IgD-negative memory B cell (primary cell): ENCODE measurements at regions not wholly inside any gene's neighbourhood (a gene's known extent, or its start where the extent isn't known, plus 50 kb on each side); places are given as distances from the start of the nearest gene placed in this dataset.
A peak's percentile ranks its signal among the peaks of the same experiment; 100 is the strongest.
"Not testable (repeated sequence)": the region's sequence is repeated elsewhere in the genome, so short reads cannot be mapped to it uniquely, and the experiment has no call there.

Experiments used
- H3K27ac Mint-ChIP-seq, 3 donors: one replicate each; pipeline ENCODE4 v1.8.0; 2020 to 2022; ENCODE audit warnings: mild to moderate bottlenecking in 3 of 3, mixed read lengths in 3 of 3, moderate library complexity in 1 of 3
- H3K27me3 Mint-ChIP-seq: one replicate; pipeline ENCODE4 v1.8.0; 2021; ENCODE audit warnings: mixed read lengths
- H3K36me3 Mint-ChIP-seq: one replicate; pipeline ENCODE4 v1.8.0; 2020; ENCODE audit warnings: mild to moderate bottlenecking, mixed read lengths
- H3K4me1 Mint-ChIP-seq, 3 donors: one replicate each; pipeline ENCODE4 v1.8.0; 2020 to 2022; ENCODE audit warnings: mixed read lengths in 3 of 3, mild to moderate bottlenecking in 1 of 3
- H3K4me3 Mint-ChIP-seq, 4 donors: one replicate each; pipeline ENCODE4 v1.8.0; 2020 to 2022; ENCODE audit warnings: mild to moderate bottlenecking in 4 of 4, mixed read lengths in 4 of 4, moderate library complexity in 3 of 4
- H3K9me3 Mint-ChIP-seq, 3 donors: one replicate each; pipeline ENCODE4 v1.8.0; 2020 to 2021; ENCODE audit warnings: mixed read lengths in 3 of 3, mild to moderate bottlenecking in 1 of 3

DNA sequence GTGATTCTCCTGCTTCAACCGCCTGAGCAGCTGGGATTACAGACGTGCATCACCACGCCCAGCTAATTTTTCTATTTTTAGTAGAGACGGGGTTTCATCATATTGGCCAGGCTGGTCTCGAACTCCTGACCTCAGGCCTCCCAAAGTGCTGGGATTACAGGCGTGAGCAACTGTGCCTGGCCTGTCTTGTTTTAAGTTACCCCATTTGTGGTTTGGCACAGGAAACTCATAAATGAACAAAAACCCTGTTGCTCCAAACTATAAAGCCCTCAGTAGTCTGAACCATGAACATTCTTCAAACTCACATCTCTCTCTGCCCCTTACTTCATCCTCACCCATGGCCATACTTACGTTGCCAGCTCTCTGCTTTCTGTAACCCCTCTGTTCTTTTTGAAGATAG is 61.7 kb downstream of the RHOU start:
- H3K27ac Mint-ChIP-seq, H3K27me3 Mint-ChIP-seq, H3K36me3 Mint-ChIP-seq, H3K4me1 Mint-ChIP-seq: not testable (repeated sequence)
- Mint-ChIP-seq H3K9me3 (peaks cover 0 to 15% (median 3%) of the 10 kb centered on the region in 3 donors), H3K4me3 (peak overlapping the region in 2 of 4 donors; percentile 37 to 69)

DNA sequence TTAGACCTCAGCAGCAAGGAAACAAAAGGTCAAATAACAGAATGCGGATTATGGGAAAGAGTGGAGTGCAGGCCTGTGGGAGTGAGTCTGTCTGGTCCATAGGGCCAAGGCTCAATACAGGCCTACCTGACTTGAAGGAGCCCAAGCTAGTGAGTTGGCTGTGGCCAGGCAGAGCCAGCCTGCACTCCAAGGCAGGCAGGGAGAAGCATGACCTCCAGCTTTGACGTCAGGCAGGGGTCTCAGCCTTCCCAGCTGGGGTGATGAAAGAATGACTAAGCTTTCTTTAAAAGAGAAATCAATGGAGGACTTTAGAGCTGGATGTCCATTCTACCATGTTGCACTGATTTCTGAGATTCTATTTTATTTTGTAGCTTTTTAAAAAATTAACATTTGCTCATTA is 62.8 kb downstream of the RHOU start:
- Mint-ChIP-seq H3K27ac (peak overlapping the region in 1 of 3 donors; percentile 44), H3K4me1 (peaks cover 0 to 3% (median 0%) of the 10 kb centered on the region in 3 donors), H3K36me3 (no peaks in the 10 kb centered on the region), H3K9me3 (peaks cover 0 to 15% (median 3%) of the 10 kb centered on the region in 3 donors), H3K27me3 (peaks cover 6% of the 10 kb centered on the region), H3K4me3 (no peak overlapping the region)

DNA sequence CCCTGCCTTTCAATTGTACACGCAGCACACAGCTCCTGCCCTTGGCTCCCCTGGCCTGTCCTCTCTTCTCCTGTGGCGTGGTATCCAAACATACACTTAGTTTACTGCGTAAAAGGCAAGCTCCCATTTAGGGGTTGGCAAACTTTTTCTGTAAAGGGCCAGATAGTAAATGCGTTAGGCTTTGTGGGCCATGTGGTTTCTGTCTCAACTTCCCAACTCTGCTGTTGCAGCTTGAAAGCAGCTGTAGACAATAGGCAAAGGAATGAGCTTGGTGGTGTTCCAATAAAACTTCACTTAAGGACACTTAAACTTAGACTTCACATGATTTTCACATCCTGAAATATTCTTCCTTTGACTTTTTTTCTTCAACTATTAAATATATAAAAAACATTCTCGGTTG is 63.3 kb downstream of the RHOU start:
- H3K27ac Mint-ChIP-seq: peak overlapping the region in 2 of 3 donors; percentile 11 to 50
- no peaks in the 10 kb centered on the region for H3K36me3 Mint-ChIP-seq
- peaks cover 0 to 15% (median 3%) of the 10 kb centered on the region in 3 donors for H3K9me3 Mint-ChIP-seq
- H3K4me1 Mint-ChIP-seq: peaks cover 0 to 3% (median 0%) of the 10 kb centered on the region in 3 donors
- no peak overlapping the region for H3K4me3 Mint-ChIP-seq
- peaks cover 6% of the 10 kb centered on the region for H3K27me3 Mint-ChIP-seq

DNA sequence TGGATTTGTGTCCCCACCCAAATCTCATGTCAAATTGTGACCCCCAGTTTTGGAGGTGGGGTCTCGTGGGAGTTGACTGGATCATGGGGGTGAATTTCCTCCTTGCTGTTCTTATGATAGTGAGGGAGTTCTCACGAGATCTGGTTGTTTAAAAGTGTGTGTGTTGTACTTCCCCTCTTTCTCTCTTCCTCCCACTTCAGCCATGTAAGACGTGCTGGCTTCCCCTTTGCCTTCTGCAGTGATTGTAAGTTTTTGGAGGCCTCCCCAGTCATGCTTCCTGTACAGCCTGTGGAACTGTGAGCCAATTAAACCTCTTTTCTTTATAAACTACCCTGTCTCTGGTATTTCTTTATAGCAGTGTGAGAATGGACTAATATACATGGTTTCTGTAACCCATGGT is 64.6 kb downstream of the RHOU start:
- Mint-ChIP-seq H3K36me3 (no peaks in the 10 kb centered on the region), H3K4me3 (peak overlapping the region in 1 of 4 donors; percentile 15), H3K4me1 (peaks cover 0 to 5% (median 2%) of the 10 kb centered on the region in 3 donors), H3K27ac (no peak overlapping the region), H3K9me3 (peaks cover 0 to 15% (median 3%) of the 10 kb centered on the region in 3 donors), H3K27me3 (peaks cover 6% of the 10 kb centered on the region)

DNA sequence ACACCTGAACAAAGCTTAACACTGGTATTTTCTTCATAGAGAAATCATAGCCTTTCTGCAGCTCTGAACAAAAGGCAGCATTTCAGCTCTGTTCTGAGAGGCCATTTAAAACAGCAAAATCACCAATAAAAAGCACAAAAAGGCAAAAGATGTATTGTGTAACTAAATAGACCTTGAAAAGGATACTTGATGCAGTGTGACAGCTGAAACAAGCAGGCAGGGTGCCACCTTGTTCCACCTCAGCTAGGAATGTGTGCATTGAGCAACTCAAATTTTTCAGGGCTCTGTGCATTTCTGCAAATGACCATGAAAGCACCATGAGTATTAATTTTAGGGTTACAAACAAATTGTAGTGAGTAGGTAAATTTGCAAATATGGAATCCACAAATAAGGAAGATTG is 65.8 kb downstream of the RHOU start:
- Mint-ChIP-seq H3K36me3 (no peaks in the 10 kb centered on the region), H3K4me3 (no peak overlapping the region), H3K27me3 (peaks cover 8% of the 10 kb centered on the region), H3K4me1 (peaks cover 0 to 13% (median 11%) of the 10 kb centered on the region in 3 donors), H3K9me3 (peaks cover 0 to 15% (median 3%) of the 10 kb centered on the region in 3 donors), H3K27ac (no peak overlapping the region)

DNA sequence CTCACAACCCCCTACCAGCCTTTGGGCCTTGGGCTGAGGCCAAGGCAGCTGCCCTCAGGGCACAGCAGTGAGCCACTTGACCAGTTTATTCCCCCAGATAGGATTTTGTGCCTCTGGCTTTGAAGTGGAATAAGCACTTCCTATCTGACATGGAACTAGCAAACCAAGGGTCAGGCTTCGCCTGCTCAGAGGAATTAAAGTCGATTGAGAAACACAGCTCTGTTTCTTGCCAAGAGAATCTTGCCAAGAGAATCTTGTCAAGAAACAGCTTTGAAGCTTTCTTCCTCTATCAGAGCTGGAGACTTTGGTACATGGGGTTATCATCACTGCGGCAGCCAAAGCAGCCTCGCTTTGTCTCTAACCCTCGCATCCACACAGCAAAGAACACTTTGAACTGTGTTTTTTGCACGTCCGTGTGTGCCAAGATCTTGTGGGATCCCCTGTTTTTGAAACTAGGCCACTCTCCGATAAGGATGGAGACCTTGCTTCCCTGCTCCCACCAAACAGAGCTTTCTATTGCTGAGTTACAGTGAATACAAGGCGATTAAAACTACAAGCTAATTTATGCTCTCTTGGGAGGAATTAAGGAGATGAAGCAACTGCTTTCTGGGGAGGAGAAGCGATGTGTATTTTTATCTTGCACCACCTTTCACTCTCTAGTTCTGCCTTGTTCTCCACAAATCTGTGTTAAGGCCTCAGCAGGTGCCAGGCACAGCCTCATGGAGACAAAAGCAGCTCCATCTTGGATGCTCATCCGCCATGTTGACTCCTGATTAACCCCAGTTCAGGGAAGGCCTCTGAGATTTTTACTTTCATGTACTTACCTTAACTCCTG is 67.3 kb downstream of the RHOU start:
- Mint-ChIP-seq H3K36me3 (no peaks in the 10 kb centered on the region), H3K4me1 (peaks cover 0 to 13% (median 11%) of the 10 kb centered on the region in 3 donors), H3K4me3 (no peak overlapping the region), H3K27ac (no peak overlapping the region), H3K27me3 (peaks cover 6% of the 10 kb centered on the region), H3K9me3 (peaks cover 0 to 9% (median 1%) of the 10 kb centered on the region in 3 donors)

DNA sequence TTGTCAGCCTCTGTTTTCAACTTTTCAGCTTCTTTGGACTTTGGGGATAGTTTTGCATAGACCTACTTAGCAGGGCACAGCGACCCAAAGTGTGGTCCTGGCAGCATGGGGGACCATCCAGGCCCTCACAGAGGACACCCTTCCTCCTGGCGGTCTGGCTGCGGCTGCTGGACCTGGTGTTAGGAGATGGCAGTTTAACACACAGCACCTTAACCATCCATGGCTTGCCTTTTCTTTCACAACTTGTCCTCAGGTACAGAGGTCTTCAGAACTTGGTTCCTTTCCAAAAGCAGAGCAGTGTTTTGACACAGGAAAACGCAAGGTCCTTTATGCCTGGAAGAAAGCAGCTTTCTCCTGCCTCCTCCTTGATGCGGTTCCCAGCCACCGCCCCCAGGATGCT is 68.1 kb downstream of the RHOU start:
- H3K4me3 Mint-ChIP-seq: no peak overlapping the region
- peaks cover 0 to 13% (median 11%) of the 10 kb centered on the region in 3 donors for H3K4me1 Mint-ChIP-seq
- H3K9me3 Mint-ChIP-seq: peaks cover 0 to 8% (median 1%) of the 10 kb centered on the region in 3 donors
- no peaks in the 10 kb centered on the region for H3K36me3 Mint-ChIP-seq
- no peak overlapping the region for H3K27ac Mint-ChIP-seq
- peaks cover 6% of the 10 kb centered on the region for H3K27me3 Mint-ChIP-seq

DNA sequence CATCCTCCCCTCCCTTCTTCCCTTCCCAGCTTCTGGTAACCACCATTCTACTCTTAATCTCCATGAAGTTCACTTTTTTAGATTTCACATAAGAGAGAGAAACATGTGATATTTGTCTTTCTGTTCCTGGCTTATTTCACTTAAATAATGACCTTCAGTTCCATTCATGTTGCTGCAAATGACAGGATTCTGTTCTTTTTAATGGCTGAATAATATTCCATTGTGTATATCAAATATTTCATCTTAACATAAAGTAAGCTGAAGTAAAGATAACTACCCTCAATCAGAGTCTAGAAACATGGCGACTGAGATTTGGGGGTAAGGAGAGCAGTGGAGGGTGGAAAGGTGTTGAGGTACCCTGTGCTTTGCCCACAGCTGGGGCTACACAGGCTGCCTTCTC is 68.9 kb downstream of the RHOU start:
- Mint-ChIP-seq H3K4me3 (no peak overlapping the region), H3K27ac (peak overlapping the region in 1 of 3 donors; percentile 3), H3K36me3 (no peaks in the 10 kb centered on the region), H3K27me3 (peaks cover 4% of the 10 kb centered on the region), H3K4me1 (peaks cover under 1 to 13% (median 11%) of the 10 kb centered on the region in 3 donors), H3K9me3 (peaks cover 0 to 8% (median 1%) of the 10 kb centered on the region in 3 donors)

DNA sequence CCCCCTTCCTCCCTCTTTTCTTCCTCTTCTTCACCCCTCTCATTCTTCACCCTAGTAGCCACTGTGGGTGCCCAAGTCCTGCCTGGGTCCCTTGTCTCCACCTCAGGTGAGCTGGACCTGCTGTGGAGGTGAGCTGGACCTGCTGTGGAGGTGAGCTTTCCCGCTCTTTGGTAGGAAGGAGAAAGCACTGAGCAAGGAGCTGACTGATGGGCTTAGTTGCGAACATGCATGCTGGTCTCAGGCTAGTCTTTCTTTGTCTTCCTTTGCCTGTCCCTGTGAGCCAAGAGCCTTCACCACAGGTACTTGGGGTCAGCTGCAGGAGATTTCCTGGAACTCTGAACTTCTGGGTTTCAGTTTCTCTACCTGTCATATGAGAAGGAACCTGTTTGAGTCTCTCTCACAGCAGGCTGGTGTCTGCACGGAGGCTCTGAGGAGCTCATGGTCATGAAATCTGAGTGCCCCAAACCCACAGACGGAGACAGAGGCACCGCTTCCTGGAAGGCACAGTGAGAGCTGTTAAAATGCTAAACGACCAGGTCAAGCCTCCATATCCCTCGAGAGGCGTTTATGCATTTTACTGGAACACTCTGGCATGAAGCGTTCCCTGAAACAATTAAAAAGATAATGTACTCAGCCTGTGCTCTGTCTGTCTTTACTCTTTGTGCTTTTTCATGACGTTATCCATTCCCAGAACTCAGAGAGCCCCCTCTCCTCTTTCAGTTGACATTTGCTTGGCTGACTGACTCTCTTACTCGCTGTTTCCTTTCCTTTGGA is 69.5 kb downstream of the RHOU start:
- H3K9me3 Mint-ChIP-seq: peaks cover 0 to 4% (median 0%) of the 10 kb centered on the region in 3 donors
- peak overlapping the region in 3 of 4 donors; percentile 19 to 54 (median 32) for H3K4me3 Mint-ChIP-seq
- peaks cover 7 to 16% (median 13%) of the 10 kb centered on the region in 3 donors for H3K4me1 Mint-ChIP-seq
- H3K36me3 Mint-ChIP-seq: no peaks in the 10 kb centered on the region
- no peak overlapping the region for H3K27ac Mint-ChIP-seq
- H3K27me3 Mint-ChIP-seq: peaks cover 2% of the 10 kb centered on the region

DNA sequence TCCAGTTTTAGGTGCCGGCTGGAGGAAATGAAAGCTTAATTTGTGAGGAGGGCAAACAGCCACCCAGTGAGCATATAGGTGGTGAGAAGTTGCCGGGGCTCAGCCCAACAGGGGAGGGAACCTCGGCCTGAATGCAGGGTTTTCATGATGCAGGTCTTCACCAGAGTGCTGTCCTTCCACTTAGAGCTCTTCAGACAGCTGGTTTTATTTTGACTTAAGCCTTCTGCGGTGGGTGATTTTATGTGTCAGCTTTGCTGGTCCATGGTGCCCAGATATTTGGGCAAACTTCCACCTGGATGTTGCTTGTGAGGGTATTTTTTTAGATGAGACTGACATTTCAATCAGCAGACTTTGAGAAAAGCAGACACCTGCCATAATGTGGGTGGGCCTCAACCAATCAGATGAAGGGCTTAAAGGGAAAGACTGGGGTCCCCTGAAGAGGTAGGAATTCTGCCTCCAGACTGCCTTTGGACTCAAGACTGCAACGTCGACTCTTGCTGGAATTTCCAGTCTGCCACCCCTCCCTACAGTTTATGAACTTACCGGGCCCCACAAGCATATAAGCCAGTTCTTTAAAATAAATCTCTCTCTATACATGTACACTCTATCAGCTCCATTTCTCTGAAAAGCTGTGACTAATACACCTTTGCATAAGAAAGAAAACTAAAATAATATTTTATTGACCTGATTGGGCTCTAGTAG is 72.8 kb downstream of the RHOU start:
- H3K27ac Mint-ChIP-seq: no peak overlapping the region
- H3K36me3 Mint-ChIP-seq: no peaks in the 10 kb centered on the region
- H3K4me3 Mint-ChIP-seq: no peak overlapping the region
- no peaks in the 10 kb centered on the region for H3K9me3 Mint-ChIP-seq
- peaks cover 5% of the 10 kb centered on the region for H3K27me3 Mint-ChIP-seq
- peaks cover 16 to 28% (median 25%) of the 10 kb centered on the region in 3 donors for H3K4me1 Mint-ChIP-seq

DNA sequence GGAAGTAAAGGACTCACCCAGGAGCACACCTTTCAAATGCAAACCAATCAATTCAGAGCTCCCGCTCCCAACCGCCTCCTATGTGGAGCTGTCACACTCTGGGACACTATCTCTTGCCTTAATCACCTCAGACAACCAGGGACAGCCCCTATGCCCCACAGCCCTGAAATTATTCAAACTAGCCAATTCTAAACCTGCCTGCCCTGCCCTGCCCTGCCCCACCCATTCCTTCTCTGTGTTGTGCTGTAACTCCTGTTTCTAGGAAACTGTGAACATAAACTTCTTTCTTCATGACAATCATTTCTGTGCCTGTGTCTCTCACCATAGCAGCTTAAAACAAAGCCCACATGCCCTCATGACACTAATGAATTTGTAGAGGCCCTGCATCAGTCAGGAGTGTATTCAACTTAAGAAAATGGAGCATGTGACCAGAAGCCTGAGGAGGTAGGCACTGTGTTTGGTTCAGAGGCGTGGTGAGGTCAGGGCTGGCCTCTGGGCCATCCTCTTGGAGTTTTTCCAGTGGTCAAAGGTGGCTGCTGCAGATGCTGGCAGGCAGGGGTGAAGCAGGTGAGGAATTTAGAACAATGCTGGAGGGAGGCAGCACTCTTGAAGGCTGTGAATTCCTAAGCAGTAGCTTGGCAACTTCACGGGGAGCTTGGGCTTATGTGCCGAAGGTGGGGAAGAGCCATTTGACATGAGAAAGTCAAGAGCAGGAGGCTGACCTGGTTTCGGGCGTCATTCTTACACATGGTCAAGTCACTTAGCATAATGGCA is 74.5 kb downstream of the RHOU start:
- H3K9me3 Mint-ChIP-seq: no peaks in the 10 kb centered on the region
- peak overlapping the region in 2 of 4 donors; percentile 64 to 82 for H3K4me3 Mint-ChIP-seq
- H3K4me1 Mint-ChIP-seq: peaks cover 16 to 26% (median 24%) of the 10 kb centered on the region in 3 donors
- no peaks in the 10 kb centered on the region for H3K36me3 Mint-ChIP-seq
- H3K27ac Mint-ChIP-seq: no peak overlapping the region
- H3K27me3 Mint-ChIP-seq: peaks cover 5% of the 10 kb centered on the region

DNA sequence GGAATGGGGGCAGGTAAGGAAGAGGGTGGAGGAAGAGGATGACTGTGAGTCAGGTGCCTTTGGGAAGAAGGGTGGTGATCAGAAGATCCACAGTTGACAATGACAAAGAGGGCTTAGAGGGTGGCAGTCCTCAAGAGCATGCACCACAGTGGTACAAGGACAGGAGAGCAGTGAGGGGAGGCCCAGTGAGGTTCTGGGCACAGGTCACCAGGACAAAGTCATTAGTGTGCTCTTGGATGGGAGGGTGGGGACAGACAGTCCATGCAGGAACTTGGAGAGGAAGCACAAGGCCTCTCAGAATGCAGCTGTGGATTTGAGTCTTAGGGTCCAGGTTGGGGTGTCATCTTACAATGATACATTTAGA is 75.1 kb downstream of the RHOU start:
- Mint-ChIP-seq H3K4me3 (peak overlapping the region in 1 of 4 donors; percentile 82), H3K4me1 (peaks cover 16 to 21% (median 18%) of the 10 kb centered on the region in 3 donors), H3K27me3 (peaks cover 8% of the 10 kb centered on the region), H3K27ac (no peak overlapping the region), H3K36me3 (no peaks in the 10 kb centered on the region), H3K9me3 (peaks cover 0 to 2% (median 0%) of the 10 kb centered on the region in 3 donors)

DNA sequence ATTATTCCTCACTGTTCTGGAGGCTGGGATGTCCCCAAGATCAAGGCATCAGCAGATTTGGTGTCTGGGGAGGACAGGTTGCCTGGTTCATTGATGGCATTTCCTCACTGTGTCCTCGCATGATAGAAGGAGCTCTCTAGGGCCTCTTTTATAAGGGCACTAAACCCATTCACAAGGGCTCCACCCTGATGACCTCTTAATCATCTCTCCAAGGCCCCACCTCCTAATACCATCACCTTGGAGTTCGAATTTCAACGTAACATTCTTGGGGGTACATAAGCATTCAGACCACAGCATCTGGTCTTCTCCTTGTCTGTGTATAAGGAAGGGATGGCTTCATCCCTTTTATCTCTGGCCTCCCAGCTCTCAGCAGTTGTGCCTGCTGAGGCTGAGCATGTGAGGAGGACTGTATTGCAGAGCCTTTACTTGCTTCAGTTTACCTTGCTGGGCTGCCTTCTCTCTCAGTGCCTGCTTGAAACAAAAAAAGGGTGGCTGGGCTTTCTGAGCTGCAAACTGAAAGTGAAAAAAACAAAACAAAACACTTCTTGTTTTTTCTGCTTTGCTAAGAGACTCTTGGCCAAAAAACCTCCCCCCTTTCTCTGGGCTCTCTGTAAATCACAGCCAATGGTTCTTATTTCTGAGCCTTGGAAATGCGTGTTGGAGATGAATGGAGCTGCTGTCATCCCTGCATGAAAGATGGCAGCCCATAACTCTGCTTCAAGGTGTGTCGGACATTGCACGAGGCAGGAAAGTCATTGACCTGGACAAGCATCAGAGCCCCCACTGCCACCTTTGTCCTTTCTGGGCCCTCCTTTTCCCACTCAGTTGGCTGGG is 75.8 kb downstream of the RHOU start:
- Mint-ChIP-seq H3K9me3 (peaks cover 0 to 2% (median 0%) of the 10 kb centered on the region in 3 donors), H3K27ac (peak overlapping the region in 2 of 3 donors; percentile 27 to 89), H3K36me3 (no peaks in the 10 kb centered on the region), H3K4me3 (peak overlapping the region in 2 of 4 donors; percentile 77 to 82), H3K27me3 (peaks cover 6% of the 10 kb centered on the region), H3K4me1 (peaks cover 15 to 17% (median 16%) of the 10 kb centered on the region in 3 donors)
